Activated naive CD8-positive, alpha-beta T cell treated with anti-CD3 and anti-CD28 coated beads, Interleukin-2, amount 10 ng/mL, durations not matched to agents 7 days and 5 days (primary cell): ENCODE measurements at regions not wholly inside any gene's neighbourhood (a gene's known extent, or its start where the extent isn't known, plus 50 kb on each side); places are given as distances from the start of the nearest gene placed in this dataset.

Source experiments
- ATAC-seq: fragments of 150-1000 bp; cut with Tn5 transposase; one replicate; pipeline ENCODE4 v1.10.0; 2021; ENCODE audit warnings: low read depth, moderate library complexity
- POLR2A ChIA-PET: fragments of 350-600 bp; sonication (Branson Sonifier 250); formaldehyde crosslinking; loops from one replicate; lab custom pipeline; 2021; ENCODE audit warnings: antibody characterized with exemption; lab: Charles Lee
- DNase-seq: peaks from one replicate; pipeline ENCODE4 v3.0.0; 2021
- H3K27ac Mint-ChIP-seq: one replicate; pipeline ENCODE4 v1.8.0; 2022; ENCODE audit warnings: mild to moderate bottlenecking, mixed read lengths
- H3K27me3 Mint-ChIP-seq: one replicate; pipeline ENCODE4 v1.8.0; 2022; ENCODE audit warnings: mild to moderate bottlenecking, moderate library complexity, mixed read lengths
- H3K36me3 Mint-ChIP-seq: one replicate; pipeline ENCODE4 v1.8.0; 2021; ENCODE audit warnings: mild to moderate bottlenecking, mixed read lengths
- H3K4me1 Mint-ChIP-seq: one replicate; pipeline ENCODE4 v1.8.0; 2021; ENCODE audit warnings: mixed read lengths
- H3K4me3 Mint-ChIP-seq: one replicate; pipeline ENCODE4 v1.8.0; 2022; ENCODE audit warnings: mild to moderate bottlenecking, moderate library complexity, mixed read lengths
- H3K9me3 Mint-ChIP-seq: one replicate; pipeline ENCODE4 v1.8.0; 2021; ENCODE audit warnings: mixed read lengths

- no peak overlapping the region for H3K27ac Mint-ChIP-seq
- ATAC-seq: no peak
- no peaks in the 10 kb centered on the region for H3K9me3 Mint-ChIP-seq
- POLR2A ChIA-PET: no interaction called here
- H3K36me3 Mint-ChIP-seq: no peaks in the 10 kb centered on the region
- no peak for DNase-seq
- no peak overlapping the region for H3K4me3 Mint-ChIP-seq
- H3K27me3 Mint-ChIP-seq: no peaks in the 10 kb centered on the region
- H3K4me1 Mint-ChIP-seq: no peaks in the 10 kb centered on the region
Measured at GRCh38 chr6:120903836-120904235, 430.4 kb downstream of the TBC1D32 start.

GRCh38 chr6:120899932-120900331, 434.3 kb downstream of the TBC1D32 start:
- Mint-ChIP-seq H3K36me3 (no peaks in the 10 kb centered on the region), H3K4me3 (no peak overlapping the region), H3K27me3 (no peaks in the 10 kb centered on the region), H3K9me3 (peaks cover 2% of the 10 kb centered on the region), H3K4me1 (no peaks in the 10 kb centered on the region), H3K27ac (no peak overlapping the region)
- POLR2A ChIA-PET: no interaction called here
- no peak for DNase-seq
- no peak for ATAC-seq

DNA sequence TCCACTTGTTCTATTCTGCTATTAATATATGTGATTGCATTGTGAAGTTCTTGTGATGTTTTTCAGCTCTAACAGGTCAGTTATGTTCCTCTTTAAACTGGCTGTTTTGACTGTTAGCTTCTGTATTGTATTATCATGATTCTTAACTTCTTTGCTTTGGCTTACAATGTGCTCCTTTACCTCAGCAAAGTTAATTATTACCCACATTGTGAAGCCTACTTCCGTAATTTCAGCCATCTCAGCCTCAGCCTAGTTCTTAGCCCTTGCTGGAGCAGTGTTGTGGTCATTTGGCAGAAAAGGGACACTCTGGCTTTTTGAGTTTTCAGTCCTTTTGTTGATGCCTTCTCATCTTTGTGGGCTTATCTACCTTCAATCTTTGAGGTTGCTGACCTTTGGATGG, 440.2 kb downstream of the TBC1D32 start:
- H3K27me3 Mint-ChIP-seq: no peaks in the 10 kb centered on the region
- no peak for ATAC-seq
- POLR2A ChIA-PET: no interaction called here
- H3K4me3 Mint-ChIP-seq: no peak overlapping the region
- H3K36me3 Mint-ChIP-seq: no peaks in the 10 kb centered on the region
- no peak overlapping the region for H3K27ac Mint-ChIP-seq
- DNase-seq: no peak
- H3K9me3 Mint-ChIP-seq: peaks cover 10% of the 10 kb centered on the region
- H3K4me1 Mint-ChIP-seq: no peaks in the 10 kb centered on the region

DNA sequence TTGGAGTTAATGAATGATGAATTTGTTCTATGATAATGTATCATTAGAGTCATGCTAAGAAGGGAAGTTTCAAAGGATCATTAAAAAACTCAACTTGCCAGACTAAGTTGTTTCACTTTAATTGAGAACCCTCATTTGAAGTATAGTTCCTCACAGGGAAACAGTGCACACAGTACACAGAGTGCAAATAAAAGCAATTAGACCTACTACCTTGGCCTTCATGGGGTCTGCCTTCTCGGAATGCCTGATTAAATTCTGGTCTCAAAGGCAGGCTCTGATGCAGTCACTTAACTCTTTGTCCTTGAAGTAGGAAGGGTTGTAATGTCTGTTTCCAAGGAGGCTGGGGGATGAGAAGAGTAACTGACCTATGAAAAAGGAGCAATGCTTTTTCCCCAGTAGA, 457.3 kb downstream of the TBC1D32 start:
- POLR2A ChIA-PET: no interaction called here
- DNase-seq: no peak
- H3K4me3 Mint-ChIP-seq: no peak overlapping the region
- H3K27me3 Mint-ChIP-seq: no peaks in the 10 kb centered on the region
- H3K36me3 Mint-ChIP-seq: no peaks in the 10 kb centered on the region
- no peak for ATAC-seq
- no peak overlapping the region for H3K27ac Mint-ChIP-seq
- H3K9me3 Mint-ChIP-seq: no peaks in the 10 kb centered on the region
- H3K4me1 Mint-ChIP-seq: no peaks in the 10 kb centered on the region

DNA sequence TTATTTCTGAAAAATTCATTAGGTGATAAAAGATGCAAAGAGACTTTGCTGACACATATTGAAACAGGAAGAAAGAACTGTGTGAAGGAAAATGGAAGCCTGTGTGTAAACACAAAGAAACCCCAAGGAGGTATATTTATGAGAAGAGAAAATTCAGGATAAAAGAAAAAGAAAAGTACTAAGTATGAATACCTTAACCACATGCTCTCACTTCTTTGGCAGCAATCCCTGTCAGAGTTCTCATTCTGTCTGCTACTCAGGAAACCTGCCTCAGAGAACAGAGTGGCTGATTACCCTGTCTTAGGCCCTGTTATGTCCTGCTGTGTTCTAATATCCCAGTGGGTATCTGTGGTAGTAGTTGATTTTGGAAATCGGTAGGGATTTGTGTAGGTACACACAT, 457.9 kb downstream of the TBC1D32 start:
- no peaks in the 10 kb centered on the region for H3K4me1 Mint-ChIP-seq
- DNase-seq: no peak
- no peak overlapping the region for H3K27ac Mint-ChIP-seq
- H3K36me3 Mint-ChIP-seq: no peaks in the 10 kb centered on the region
- H3K9me3 Mint-ChIP-seq: no peaks in the 10 kb centered on the region
- H3K4me3 Mint-ChIP-seq: no peak overlapping the region
- no peak for ATAC-seq
- H3K27me3 Mint-ChIP-seq: no peaks in the 10 kb centered on the region
- POLR2A ChIA-PET: no interaction called here

DNA sequence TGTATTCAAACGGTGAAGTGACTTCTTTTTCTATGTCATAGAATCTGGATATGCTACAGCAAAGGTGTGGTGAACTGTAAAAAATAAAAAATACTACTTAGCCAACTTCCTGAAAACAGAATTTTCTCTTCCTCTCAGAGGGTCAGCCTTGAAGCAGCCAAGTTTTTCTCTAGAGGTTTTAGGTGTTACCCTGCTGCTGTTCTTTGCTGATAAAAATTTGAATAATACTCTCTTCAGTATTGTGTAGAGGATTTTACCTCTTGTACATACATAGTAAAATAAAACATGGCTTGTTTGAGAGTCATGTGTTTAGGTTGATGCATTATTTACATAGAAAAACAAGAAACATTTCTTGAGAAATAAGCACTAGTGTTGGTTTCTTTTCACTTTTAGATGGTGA, 458.4 kb downstream of the TBC1D32 start:
- POLR2A ChIA-PET: no interaction called here
- Mint-ChIP-seq H3K9me3 (no peaks in the 10 kb centered on the region), H3K4me3 (no peak overlapping the region), H3K27me3 (no peaks in the 10 kb centered on the region), H3K4me1 (no peaks in the 10 kb centered on the region), H3K27ac (no peak overlapping the region), H3K36me3 (no peaks in the 10 kb centered on the region)
- ATAC-seq (no peak), DNase-seq (no peak)

- Mint-ChIP-seq H3K27ac (no peak overlapping the region), H3K4me1 (no peaks in the 10 kb centered on the region), H3K36me3 (no peaks in the 10 kb centered on the region), H3K4me3 (no peak overlapping the region), H3K9me3 (no peaks in the 10 kb centered on the region), H3K27me3 (no peaks in the 10 kb centered on the region)
- DNase-seq (no peak), ATAC-seq (no peak)
- POLR2A ChIA-PET: no interaction called here
Measured at GRCh38 chr6:120874422-120874821, 459.9 kb downstream of the TBC1D32 start.

- Mint-ChIP-seq H3K27ac (no peak overlapping the region), H3K36me3 (no peaks in the 10 kb centered on the region), H3K4me3 (no peak overlapping the region), H3K27me3 (no peaks in the 10 kb centered on the region), H3K4me1 (no peaks in the 10 kb centered on the region), H3K9me3 (no peaks in the 10 kb centered on the region)
- POLR2A ChIA-PET: no interaction called here
- ATAC-seq: no peak
- no peak for DNase-seq
Measured at GRCh38 chr6:120873125-120873865, 461.0 kb downstream of the TBC1D32 start.

DNA sequence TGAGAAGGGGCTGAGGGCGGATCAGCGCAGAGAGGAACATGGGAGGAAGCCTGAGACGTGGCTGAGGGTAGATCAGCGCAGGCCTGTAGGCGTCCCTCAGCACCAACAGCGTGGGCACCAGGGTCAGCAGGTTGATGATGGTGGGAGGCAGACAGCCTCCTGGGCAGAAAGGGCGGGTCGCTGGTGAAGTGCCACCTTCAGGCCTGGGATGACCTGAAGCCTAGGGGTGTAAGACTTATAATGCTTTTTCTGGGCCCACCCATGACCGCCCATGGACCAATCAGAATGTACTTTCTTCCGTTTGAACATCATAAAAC, 462.1 kb downstream of the TBC1D32 start:
- Mint-ChIP-seq H3K36me3 (no peaks in the 10 kb centered on the region), H3K27ac (no peak overlapping the region), H3K4me1 (no peaks in the 10 kb centered on the region), H3K27me3 (no peaks in the 10 kb centered on the region), H3K9me3 (no peaks in the 10 kb centered on the region), H3K4me3 (no peak overlapping the region)
- ATAC-seq: no peak
- no peak for DNase-seq
- POLR2A ChIA-PET: no interaction called here

GRCh38 chr6:120871416-120872261, 462.6 kb downstream of the TBC1D32 start:
- no peak for ATAC-seq
- Mint-ChIP-seq H3K27me3 (no peaks in the 10 kb centered on the region), H3K4me3 (no peak overlapping the region), H3K27ac (no peak overlapping the region), H3K4me1 (no peaks in the 10 kb centered on the region), H3K9me3 (no peaks in the 10 kb centered on the region), H3K36me3 (no peaks in the 10 kb centered on the region)
- DNase-seq: no peak
- POLR2A ChIA-PET: no interaction called here

GRCh38 chr6:120869397-120869796, 464.9 kb downstream of the TBC1D32 start:
- DNase-seq (no peak), ATAC-seq (no peak)
- H3K9me3 Mint-ChIP-seq: no peaks in the 10 kb centered on the region
- no peaks in the 10 kb centered on the region for H3K36me3 Mint-ChIP-seq
- POLR2A ChIA-PET: no interaction called here
- no peaks in the 10 kb centered on the region for H3K4me1 Mint-ChIP-seq
- no peak overlapping the region for H3K27ac Mint-ChIP-seq
- H3K4me3 Mint-ChIP-seq: no peak overlapping the region
- no peaks in the 10 kb centered on the region for H3K27me3 Mint-ChIP-seq

GRCh38 chr6:120857422-120857821, 476.9 kb downstream of the TBC1D32 start:
- no peaks in the 10 kb centered on the region for H3K9me3 Mint-ChIP-seq
- H3K4me1 Mint-ChIP-seq: no peaks in the 10 kb centered on the region
- H3K36me3 Mint-ChIP-seq: no peaks in the 10 kb centered on the region
- POLR2A ChIA-PET: no interaction called here
- H3K4me3 Mint-ChIP-seq: no peak overlapping the region
- H3K27me3 Mint-ChIP-seq: no peaks in the 10 kb centered on the region
- no peak for ATAC-seq
- no peak overlapping the region for H3K27ac Mint-ChIP-seq
- no peak for DNase-seq

- POLR2A ChIA-PET: no interaction called here
- no peaks in the 10 kb centered on the region for H3K36me3 Mint-ChIP-seq
- ATAC-seq (no peak), DNase-seq (no peak)
- H3K4me1 Mint-ChIP-seq: no peaks in the 10 kb centered on the region
- H3K27me3 Mint-ChIP-seq: no peaks in the 10 kb centered on the region
- H3K9me3 Mint-ChIP-seq: no peaks in the 10 kb centered on the region
- H3K27ac Mint-ChIP-seq: no peak overlapping the region
- H3K4me3 Mint-ChIP-seq: no peak overlapping the region
Measured at GRCh38 chr6:120854583-120854982, 479.7 kb downstream of the TBC1D32 start.

GRCh38 chr6:120853489-120853888, 480.8 kb downstream of the TBC1D32 start:
- DNase-seq: no peak
- ATAC-seq: no peak
- Mint-ChIP-seq H3K27me3 (no peaks in the 10 kb centered on the region), H3K4me3 (no peak overlapping the region), H3K27ac (no peak overlapping the region), H3K4me1 (no peaks in the 10 kb centered on the region), H3K9me3 (no peaks in the 10 kb centered on the region), H3K36me3 (no peaks in the 10 kb centered on the region)
- POLR2A ChIA-PET: no interaction called here
